ENCODE measurements at regions not wholly inside any gene's neighbourhood (a gene's known extent, or its start where the extent isn't known, plus 50 kb on each side); places are given as distances from the start of the nearest gene placed in this dataset.

GRCh38 chr6:53987522-53987888 is 123.7 kb upstream of the MLIP start:
- no peak for FAIRE-seq

GRCh38 chr6:53989504-53989903 is 121.7 kb upstream of the MLIP start:
- DNase-seq (ENCODE audit: insufficient read length) (no peak), FAIRE-seq (no peak)
- TF ChIP-seq POLR2A (IDR thresholded peaks at IDR 0.05; ENCODE audit: low read depth, low read length) (no peak), TAF1 (IDR thresholded peaks at IDR 0.05; ENCODE audit: borderline replicate concordance, low read depth, low read length) (no peak), POLR2AphosphoS5 (IDR thresholded peaks at IDR 0.05; ENCODE audit: low read depth, low read length) (no peak)

More at GRCh38 chr6:53987522-53987888, 123.7 kb upstream of the MLIP start:
- TF ChIP-seq TAF1 (IDR thresholded peaks at IDR 0.05; ENCODE audit: borderline replicate concordance, low read depth, low read length) = no peak
- no peak for TF ChIP-seq POLR2A (IDR thresholded peaks at IDR 0.05; ENCODE audit: low read depth, low read length)
- no peak for TF ChIP-seq POLR2AphosphoS5 (IDR thresholded peaks at IDR 0.05; ENCODE audit: low read depth, low read length)
- DNase-seq (ENCODE audit: insufficient read length) = no peak

GRCh38 chr6:53992522-53992921 is 118.7 kb upstream of the MLIP start:
- TF ChIP-seq TAF1 (IDR thresholded peaks at IDR 0.05; ENCODE audit: borderline replicate concordance, low read depth, low read length) (no peak), POLR2A (IDR thresholded peaks at IDR 0.05; ENCODE audit: low read depth, low read length) (no peak), POLR2AphosphoS5 (IDR thresholded peaks at IDR 0.05; ENCODE audit: low read depth, low read length) (no peak)
- DNase-seq (ENCODE audit: insufficient read length) (no peak), FAIRE-seq (no peak)

GRCh38 chr6:53994201-53994600 is 117.0 kb upstream of the MLIP start:
- DNase-seq (ENCODE audit: insufficient read length) (no peak), FAIRE-seq (no peak)
- TF ChIP-seq POLR2A (IDR thresholded peaks at IDR 0.05; ENCODE audit: low read depth, low read length) = no peak

GRCh38 chr6:53995935-53996334 is 115.3 kb upstream of the MLIP start:
- FAIRE-seq (no peak), DNase-seq (ENCODE audit: insufficient read length) (no peak)

GRCh38 chr6:53998303-53998702 is 112.9 kb upstream of the MLIP start:
- no peak for DNase-seq (ENCODE audit: insufficient read length)
- no peak for FAIRE-seq
- TF ChIP-seq POLR2A (IDR thresholded peaks at IDR 0.05; ENCODE audit: low read depth, low read length) = no peak
- no peak for TF ChIP-seq TAF1 (IDR thresholded peaks at IDR 0.05; ENCODE audit: borderline replicate concordance, low read depth, low read length)
- TF ChIP-seq POLR2AphosphoS5 (IDR thresholded peaks at IDR 0.05; ENCODE audit: low read depth, low read length) = no peak

More at GRCh38 chr6:53995935-53996334, 115.3 kb upstream of the MLIP start:
- TF ChIP-seq TAF1 (IDR thresholded peaks at IDR 0.05; ENCODE audit: borderline replicate concordance, low read depth, low read length) (no peak), POLR2AphosphoS5 (IDR thresholded peaks at IDR 0.05; ENCODE audit: low read depth, low read length) (no peak), POLR2A (IDR thresholded peaks at IDR 0.05; ENCODE audit: low read depth, low read length) (no peak)

GRCh38 chr6:53999088-53999755 is 112.0 kb upstream of the MLIP start:
- no peak for FAIRE-seq
- no peak for DNase-seq (ENCODE audit: insufficient read length)
- TF ChIP-seq TAF1 (IDR thresholded peaks at IDR 0.05; ENCODE audit: borderline replicate concordance, low read depth, low read length) = no peak
- no peak for TF ChIP-seq POLR2A (IDR thresholded peaks at IDR 0.05; ENCODE audit: low read depth, low read length)
- TF ChIP-seq POLR2AphosphoS5 (IDR thresholded peaks at IDR 0.05; ENCODE audit: low read depth, low read length) = no peak

- FAIRE-seq = no peak
- no peak for TF ChIP-seq POLR2A (IDR thresholded peaks at IDR 0.05; ENCODE audit: low read depth, low read length)
- TF ChIP-seq POLR2AphosphoS5 (IDR thresholded peaks at IDR 0.05; ENCODE audit: low read depth, low read length) = no peak
- TF ChIP-seq TAF1 (IDR thresholded peaks at IDR 0.05; ENCODE audit: borderline replicate concordance, low read depth, low read length) = no peak
- DNase-seq (ENCODE audit: insufficient read length) = no peak
Measured at GRCh38 chr6:54002116-54002515, 109.1 kb upstream of the MLIP start.

- no peak for DNase-seq (ENCODE audit: insufficient read length)
- no peak for FAIRE-seq
Measured at GRCh38 chr6:54003316-54003715, 107.9 kb upstream of the MLIP start.

GRCh38 chr6:54008589-54008988 is 102.7 kb upstream of the MLIP start:
- FAIRE-seq (no peak), DNase-seq (ENCODE audit: insufficient read length) (no peak)
- TF ChIP-seq POLR2AphosphoS5 (IDR thresholded peaks at IDR 0.05; ENCODE audit: low read depth, low read length) (no peak), POLR2A (IDR thresholded peaks at IDR 0.05; ENCODE audit: low read depth, low read length) (no peak), TAF1 (IDR thresholded peaks at IDR 0.05; ENCODE audit: borderline replicate concordance, low read depth, low read length) (no peak)

More at GRCh38 chr6:54003316-54003715, 107.9 kb upstream of the MLIP start:
- no peak for TF ChIP-seq POLR2AphosphoS5 (IDR thresholded peaks at IDR 0.05; ENCODE audit: low read depth, low read length)
- no peak for TF ChIP-seq TAF1 (IDR thresholded peaks at IDR 0.05; ENCODE audit: borderline replicate concordance, low read depth, low read length)
- no peak for TF ChIP-seq POLR2A (IDR thresholded peaks at IDR 0.05; ENCODE audit: low read depth, low read length)

- DNase-seq (ENCODE audit: insufficient read length) = no peak
- no peak for TF ChIP-seq POLR2AphosphoS5 (IDR thresholded peaks at IDR 0.05; ENCODE audit: low read depth, low read length)
- no peak for TF ChIP-seq POLR2A (IDR thresholded peaks at IDR 0.05; ENCODE audit: low read depth, low read length)
- TF ChIP-seq TAF1 (IDR thresholded peaks at IDR 0.05; ENCODE audit: borderline replicate concordance, low read depth, low read length) = no peak
- no peak for FAIRE-seq
Measured at GRCh38 chr6:54009052-54009654, 102.1 kb upstream of the MLIP start.

Measured in GM12892 (cell line).